GM12891 (cell line): ENCODE measurements at regions not wholly inside any gene's neighbourhood (a gene's known extent, or its start where the extent isn't known, plus 50 kb on each side); places are given as distances from the start of the nearest gene placed in this dataset.
"Not testable (repeated sequence)": the region's sequence is repeated elsewhere in the genome, so short reads cannot be mapped to it uniquely, and the experiment has no call there.

Source experiments
- DNase-seq: peaks from one replicate; pipeline ENCODE4 v3.0.0; 2011; ENCODE audit warnings: low spot score; ENCODE audit not compliant: insufficient read length
- FAIRE-seq: peaks from 2 replicates; lab custom pipeline; 2011; peaks lifted over from hg19 to GRCh38; lab: Jason Lieb, UNC
- PAX5 ChIP-seq: IDR thresholded peaks from 2 replicates; pipeline ENCODE4 v1.6.1; 2011; ENCODE audit warnings: low read length, moderate library complexity, mild to moderate bottlenecking; ENCODE audit not compliant: insufficient read depth, severe bottlenecking
- POLR2A ChIP-seq: IDR thresholded peaks from 2 replicates; pipeline ENCODE4 v1.6.1; 2011; ENCODE audit warnings: low read depth, low read length, control low read depth
- POLR2AphosphoS5 ChIP-seq: IDR thresholded peaks from 2 replicates; pipeline ENCODE4 v1.6.1; 2011; ENCODE audit warnings: low read depth, low read length, control low read depth
- POU2F2 ChIP-seq: IDR thresholded peaks from 2 replicates; pipeline ENCODE4 v1.6.1; 2011; ENCODE audit warnings: low read depth, mild to moderate bottlenecking, control low read depth, low read length, moderate library complexity
- SPI1 ChIP-seq: IDR thresholded peaks from 2 replicates; pipeline ENCODE4 v1.6.1; 2011; ENCODE audit warnings: low read depth, low read length, control low read depth
- TAF1 ChIP-seq: IDR thresholded peaks from 2 replicates; pipeline ENCODE4 v1.6.1; 2011; ENCODE audit warnings: low read depth, low read length, control low read depth

- FAIRE-seq (no peak), DNase-seq (no peak)
- TF ChIP-seq SPI1 (no peak), POLR2AphosphoS5 (no peak), TAF1 (no peak), PAX5 (no peak), POLR2A (no peak), POU2F2 (no peak)
These were observed 161.6 kb downstream of the QRSL1 start for GRCh38 chr6:106790935-106791334.

GRCh38 chr6:106790149-106790770 is 160.9 kb downstream of the QRSL1 start:
- DNase-seq (no peak), FAIRE-seq (no peak)
- no peak for TF ChIP-seq POLR2A
- no peak for TF ChIP-seq POLR2AphosphoS5
- TF ChIP-seq SPI1 = no peak
- no peak for TF ChIP-seq TAF1
- TF ChIP-seq PAX5 = no peak
- no peak for TF ChIP-seq POU2F2

- DNase-seq = no peak
- TF ChIP-seq POU2F2 (no peak), SPI1 (no peak)
- FAIRE-seq = no peak
These were observed 160.2 kb downstream of the QRSL1 start for GRCh38 chr6:106789428-106790148.

DNA sequence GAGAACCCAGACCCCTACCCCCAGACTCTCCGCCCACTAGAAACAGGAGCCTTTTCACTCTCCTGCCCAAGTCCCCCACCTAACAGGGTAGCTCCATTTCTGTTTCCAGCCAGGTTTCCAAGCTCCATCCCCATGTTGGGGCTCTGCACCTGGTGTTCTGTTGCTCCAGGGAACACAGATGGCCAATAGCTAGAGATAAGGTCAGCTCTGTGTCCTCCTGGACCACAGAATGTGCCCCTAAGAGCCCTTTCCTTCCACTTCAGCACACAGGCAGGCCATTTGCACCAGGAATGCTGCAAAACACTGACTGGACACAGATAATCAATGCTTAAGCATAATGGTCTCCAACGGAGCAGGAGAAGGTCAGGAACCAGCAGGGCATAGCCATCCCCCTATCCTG is 159.4 kb downstream of the QRSL1 start:
- no peak for TF ChIP-seq POU2F2
- TF ChIP-seq PAX5 = no peak
- no peak for TF ChIP-seq POLR2A
- TF ChIP-seq TAF1 = no peak
- no peak for TF ChIP-seq POLR2AphosphoS5
- TF ChIP-seq SPI1 = no peak
- DNase-seq = no peak
- no peak for FAIRE-seq

DNA sequence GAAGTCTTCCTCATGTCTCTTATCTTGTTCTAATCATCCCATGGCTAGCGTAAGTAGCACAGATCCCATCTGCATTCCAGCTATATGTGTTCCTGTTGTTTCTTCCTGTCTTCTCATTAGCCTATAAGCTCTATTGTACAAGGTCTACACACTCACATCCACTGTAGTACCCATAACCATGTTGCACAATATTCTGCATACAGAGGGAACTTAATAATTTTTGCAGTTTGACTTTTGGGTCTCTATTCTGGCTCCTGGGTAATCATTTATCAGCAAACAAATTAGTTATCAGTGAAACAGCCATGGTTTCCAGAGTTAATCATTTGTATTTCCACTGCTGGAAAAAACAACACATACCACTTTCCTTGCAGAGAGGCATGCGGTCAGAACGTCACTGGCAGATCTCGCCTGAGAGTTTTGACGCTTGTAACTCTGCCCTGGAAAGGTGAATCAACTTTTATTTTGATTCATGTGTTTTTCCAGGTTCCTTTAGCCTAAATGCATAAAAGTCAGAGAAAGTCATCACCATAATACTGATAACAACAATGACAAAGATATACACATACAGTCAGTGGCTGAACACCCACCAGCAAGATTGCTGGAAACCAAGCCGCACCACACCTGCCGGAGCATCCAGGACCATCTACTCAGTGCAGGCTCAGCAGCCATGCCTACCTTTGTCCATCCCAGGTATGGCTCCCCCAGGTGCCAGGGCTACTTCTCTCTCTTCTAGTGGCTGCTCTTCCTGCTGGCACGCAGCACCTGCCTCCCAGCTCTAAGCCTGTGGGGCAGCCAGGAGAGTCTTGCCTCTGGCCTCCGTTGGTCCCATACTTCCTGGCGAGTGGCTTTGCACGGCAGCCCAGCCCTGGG is 158.2 kb downstream of the QRSL1 start:
- no peak for DNase-seq
- TF ChIP-seq POU2F2 (no peak), TAF1 (no peak), POLR2A (no peak), SPI1 (no peak), POLR2AphosphoS5 (no peak), PAX5 (no peak)
- FAIRE-seq = no peak

DNA sequence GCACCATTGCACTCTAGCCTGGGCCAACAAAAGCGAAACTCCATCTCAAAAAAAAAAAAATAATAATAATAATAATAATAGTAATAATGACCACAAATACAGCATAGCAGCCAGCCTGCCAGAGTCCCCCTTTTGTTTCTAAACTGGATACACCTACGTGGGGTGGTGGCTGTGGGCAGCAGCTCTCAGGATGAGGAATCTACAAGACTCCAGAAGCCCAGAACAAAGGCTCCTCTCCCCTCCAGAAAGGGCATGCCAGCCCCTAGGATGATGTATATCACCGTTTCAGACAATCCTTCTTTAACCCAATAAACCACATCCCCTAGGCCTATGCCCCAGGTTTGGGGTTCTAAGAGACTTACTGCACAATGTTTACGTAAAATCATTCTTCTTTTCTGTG is 155.9 kb downstream of the QRSL1 start:
- DNase-seq = no peak
- TF ChIP-seq SPI1 (no peak), POLR2A (no peak), POLR2AphosphoS5 (no peak), PAX5 (no peak), TAF1 (no peak), POU2F2 (no peak)
- no peak for FAIRE-seq

DNA sequence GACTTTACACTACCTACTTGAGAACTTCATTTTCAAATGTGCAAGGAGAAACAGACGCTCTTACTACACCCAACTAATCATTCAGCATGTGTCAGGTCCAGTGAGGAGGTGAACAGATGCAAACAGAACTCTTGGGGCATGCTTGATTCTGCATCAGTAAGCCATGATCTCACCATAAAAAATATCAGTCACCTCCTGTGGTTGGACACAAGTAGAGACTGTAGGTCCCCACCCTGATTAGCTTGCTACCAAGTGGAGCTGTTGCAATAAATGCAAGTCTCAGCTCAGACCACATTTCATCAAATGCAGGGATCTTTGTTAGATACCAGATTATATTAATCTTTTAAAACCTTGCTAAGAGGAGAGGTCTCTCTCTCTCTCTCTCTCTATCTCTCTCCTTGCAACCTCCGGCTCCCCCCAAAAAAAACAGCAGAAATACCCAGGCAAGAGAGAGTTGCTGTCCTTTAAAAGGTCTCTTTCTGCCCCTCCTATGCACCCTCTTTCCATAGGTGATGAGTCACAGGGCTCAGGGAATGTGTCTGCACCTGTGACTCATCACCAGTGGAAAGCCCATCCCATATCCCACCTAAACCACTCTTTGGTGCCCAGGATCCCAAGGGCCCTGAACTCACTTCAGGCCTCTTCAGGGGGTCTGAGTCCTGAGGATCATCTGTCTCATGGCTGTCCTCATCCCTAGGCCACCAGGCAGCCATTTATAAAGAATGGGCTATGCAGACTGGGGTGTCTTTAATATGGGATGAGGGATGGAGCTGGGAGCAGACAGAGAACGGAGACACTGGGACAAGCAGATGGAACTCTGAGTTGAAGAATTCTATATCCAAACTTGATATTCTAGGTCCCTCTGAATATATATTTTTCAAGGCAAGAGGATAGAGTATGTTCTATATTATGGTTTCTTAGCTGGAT is 154.5 kb downstream of the QRSL1 start:
- FAIRE-seq = no peak
- DNase-seq = no peak
- TF ChIP-seq POLR2A (no peak), PAX5 (no peak), SPI1 (no peak), TAF1 (no peak), POU2F2 (no peak), POLR2AphosphoS5 (no peak)

- TF ChIP-seq PAX5 (no peak), POLR2A (no peak), POU2F2 (no peak), TAF1 (no peak), SPI1 (no peak), POLR2AphosphoS5 (no peak)
- FAIRE-seq (no peak), DNase-seq (no peak)
These were observed 153.3 kb downstream of the QRSL1 start for GRCh38 chr6:106782536-106783285.

DNA sequence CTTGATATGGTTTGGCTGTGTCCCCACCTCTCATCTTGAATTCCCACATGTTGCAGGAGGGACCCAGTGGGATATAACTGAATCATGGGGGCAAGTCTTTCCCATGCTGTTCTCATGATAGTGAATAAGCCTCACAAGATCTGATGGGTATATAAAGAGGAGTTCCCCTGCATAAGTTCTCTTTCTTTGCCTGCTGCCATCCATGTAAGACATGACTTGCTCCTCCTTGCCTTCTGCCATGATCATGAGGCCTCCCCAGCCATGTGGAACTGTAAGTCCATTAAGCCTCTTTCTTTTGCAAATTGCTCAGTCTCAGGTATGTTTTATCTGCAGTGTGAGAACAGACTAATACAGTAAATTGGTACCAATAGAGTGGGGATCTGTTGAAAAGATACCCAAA is 150.2 kb downstream of the QRSL1 start:
- not testable (repeated sequence) for FAIRE-seq, DNase-seq
